Gastrocnemius medialis (tissue), 4 donors: ENCODE measurements at regions not wholly inside any gene's neighbourhood (a gene's known extent, or its start where the extent isn't known, plus 50 kb on each side); places are given as distances from the start of the nearest gene placed in this dataset.

Experiments used
- ATAC-seq, 2 donors: fragments of 150-250 bp; one replicate each; pipeline ENCODE4 v1.9.1; 2016
- DNase-seq, 2 donors: peaks; one replicate each; pipeline ENCODE4 v3.0.0-alpha.2; 2019
- H3K27ac ChIP-seq, 4 donors: fragments of 200-600 bp; sonication (generic); 1 replicate in 1 of 4; 2 replicates in 3 of 4; pipeline ENCODE4 v1.5.1; 2016 to 2018; ENCODE audit warnings: mild to moderate bottlenecking in 2 of 4, moderate library complexity in 1 of 4
- H3K27me3 ChIP-seq, 3 donors: fragments of 200-600 bp; sonication (generic) in 2 of 3; 1 replicate in 1 of 3; 2 replicates in 2 of 3; pipeline versions ENCODE4 v1.5.1 to v1.6.0; 2016 to 2019; ENCODE audit warnings: mild to moderate bottlenecking in 1 of 3, moderate library complexity in 1 of 3
- H3K36me3 ChIP-seq, 2 donors: fragments of 200-600 bp; sonication (generic) in 1 of 2; one replicate each; pipeline ENCODE4 v1.5.1; 2017 to 2018
- H3K4me1 ChIP-seq, 2 donors: fragments of 200-600 bp; sonication (generic) in 1 of 2; one replicate each; pipeline ENCODE4 v1.5.1; 2016 to 2017; ENCODE audit warnings: mild to moderate bottlenecking in 2 of 2
- H3K4me3 ChIP-seq, 4 donors: fragments of 200-600 bp; sonication (generic) in 3 of 4; 1 replicate in 1 of 4; 2 replicates in 3 of 4; pipeline ENCODE4 v1.5.1; 2016 to 2019; ENCODE audit warnings: mild to moderate bottlenecking in 2 of 4
- H3K9me3 ChIP-seq, 3 donors: fragments of 200-600 bp; sonication (generic) in 2 of 3; 1 replicate in 1 of 3; 2 replicates in 2 of 3; pipeline ENCODE4 v1.5.1; 2016 to 2019
- CTCF ChIP-seq, 5 experiments: fragments of 450-650 bp in 3 of 5; fragments of 200-600 bp in 2 of 5; sonication (generic) in 2 of 5; IDR thresholded peaks in 4 of 5; conservative IDR thresholded peaks in 1 of 5; 1 replicate in 4 of 5; 2 replicates in 1 of 5; pipeline ENCODE4 v1.5.1; 2016 to 2019; ENCODE audit warnings: antibody characterized with exemption in 5 of 5, mild to moderate bottlenecking in 3 of 5, moderate library complexity in 3 of 5
- POLR2A ChIP-seq, 2 donors: fragments of 450-650 bp; IDR thresholded peaks; one replicate each; pipeline ENCODE4 v1.6.1; 2017; ENCODE audit warnings: antibody characterized with exemption in 2 of 2, mild to moderate bottlenecking in 2 of 2, moderate library complexity in 2 of 2
- in situ Hi-C, 4 donors: fragments of 200-750 bp; cut with MboI; loops; one replicate each; pipeline versions ENCODE4 v1.15.0 to v1.8.0; 2017; ENCODE audit warnings: low sequenced_read_pairs in 4 of 4
- intact Hi-C: fragments of 100-400 bp; cut with DNase I; formaldehyde crosslinking; loops from one replicate; pipeline ENCODE4 v1.15.1; 2023; ENCODE audit warnings: low total_unique reads

- intact Hi-C loops (no loop called here), in situ Hi-C loops (no loop called here)
- Histone ChIP-seq H3K27ac (no peak overlapping the region), H3K9me3 (no peaks in the 10 kb centered on the region), H3K4me3 (no peak overlapping the region), H3K4me1 (no peaks in the 10 kb centered on the region), H3K27me3 (no peaks in the 10 kb centered on the region), H3K36me3 (no peaks in the 10 kb centered on the region)
- TF ChIP-seq POLR2A (IDR thresholded peaks at IDR 0.05) = no peak
- no peak for ATAC-seq
- DNase-seq = no peak
These were observed 84.9 kb upstream of the RTL1 start for GRCh38 chr14:100988411-100988900.

GRCh38 chr14:100988956-100989355 is 85.4 kb upstream of the RTL1 start:
- Histone ChIP-seq H3K4me1 (no peaks in the 10 kb centered on the region), H3K4me3 (no peak overlapping the region), H3K9me3 (no peaks in the 10 kb centered on the region), H3K27me3 (no peaks in the 10 kb centered on the region), H3K36me3 (no peaks in the 10 kb centered on the region), H3K27ac (no peak overlapping the region)
- ATAC-seq = no peak
- in situ Hi-C loops (no loop called here), intact Hi-C loops (no loop called here)
- TF ChIP-seq POLR2A (IDR thresholded peaks at IDR 0.05) (no peak), CTCF (IDR thresholded peaks at IDR 0.05 in 4 of 5, conservative IDR thresholded peaks at IDR 0.05 in 1 of 5) (no peak)
- DNase-seq = no peak

- ATAC-seq (no peak), DNase-seq (no peak)
- H3K4me3 ChIP-seq = no peak overlapping the region
- in situ Hi-C loops = no loop called here
- H3K27me3 ChIP-seq = no peaks in the 10 kb centered on the region
- intact Hi-C loops = no loop called here
- H3K27ac ChIP-seq = no peak overlapping the region
- no peaks in the 10 kb centered on the region for H3K4me1 ChIP-seq
- H3K9me3 ChIP-seq = no peaks in the 10 kb centered on the region
- no peak for TF ChIP-seq CTCF (IDR thresholded peaks at IDR 0.05 in 4 of 5, conservative IDR thresholded peaks at IDR 0.05 in 1 of 5)
- TF ChIP-seq POLR2A (IDR thresholded peaks at IDR 0.05) = no peak
- H3K36me3 ChIP-seq = no peaks in the 10 kb centered on the region
These were observed 86.4 kb upstream of the RTL1 start for GRCh38 chr14:100989924-100990323.

- no peaks in the 10 kb centered on the region for H3K9me3 ChIP-seq
- intact Hi-C loops = no loop called here
These were observed 90.6 kb upstream of the RTL1 start for GRCh38 chr14:100994082-100994481.

GRCh38 chr14:100994756-100995330 is 91.3 kb upstream of the RTL1 start:
- in situ Hi-C loops (no loop called here), intact Hi-C loops (no loop called here)
- TF ChIP-seq POLR2A (IDR thresholded peaks at IDR 0.05) (no peak), CTCF (IDR thresholded peaks at IDR 0.05 in 4 of 5, conservative IDR thresholded peaks at IDR 0.05 in 1 of 5) (no peak)
- Histone ChIP-seq H3K36me3 (no peaks in the 10 kb centered on the region), H3K27me3 (no peaks in the 10 kb centered on the region), H3K9me3 (no peaks in the 10 kb centered on the region), H3K4me1 (no peaks in the 10 kb centered on the region), H3K27ac (no peak overlapping the region), H3K4me3 (no peak overlapping the region)
- DNase-seq (no peak), ATAC-seq (no peak)

More at GRCh38 chr14:100994082-100994481, 90.6 kb upstream of the RTL1 start:
- ATAC-seq = no peak
- no peak overlapping the region for H3K4me3 ChIP-seq
- in situ Hi-C loops = no loop called here
- H3K4me1 ChIP-seq = no peaks in the 10 kb centered on the region
- TF ChIP-seq CTCF (IDR thresholded peaks at IDR 0.05 in 4 of 5, conservative IDR thresholded peaks at IDR 0.05 in 1 of 5) = no peak
- TF ChIP-seq POLR2A (IDR thresholded peaks at IDR 0.05) = no peak
- no peak for DNase-seq
- no peak overlapping the region for H3K27ac ChIP-seq
- no peaks in the 10 kb centered on the region for H3K27me3 ChIP-seq
- no peaks in the 10 kb centered on the region for H3K36me3 ChIP-seq
